ENCODE measurements at regions not wholly inside any gene's neighbourhood (a gene's known extent, or its start where the extent isn't known, plus 50 kb on each side); places are given as distances from the start of the nearest gene placed in this dataset.

DNA sequence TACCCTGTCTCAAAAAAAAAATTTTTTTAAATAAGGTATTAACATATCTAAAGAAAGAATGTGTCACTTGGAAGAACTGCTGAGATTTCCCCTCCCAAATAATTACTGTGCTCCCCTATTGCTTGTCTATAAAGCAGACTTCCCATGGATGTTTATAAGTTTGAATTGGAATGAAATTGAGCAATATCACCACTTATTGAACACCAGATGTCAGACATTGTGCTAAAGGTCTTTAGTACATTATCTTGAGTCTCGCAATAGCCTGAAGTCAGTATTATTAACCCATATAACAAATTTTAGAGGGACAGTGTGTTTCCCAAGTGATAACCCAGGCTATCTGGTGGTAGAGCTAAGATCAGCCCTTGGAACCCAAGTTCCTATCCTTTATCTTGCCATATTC is 69.0 kb upstream of the EPCAM start:
- Histone ChIP-seq H3K9me3 (replicated peaks in 1 of 3) (no peaks in the 10 kb centered on the region), H3K4me3 (no peak overlapping the region), H3K36me3 (replicated peaks in 1 of 2) (no peaks in the 10 kb centered on the region), H3K27ac (peak overlapping the region in 1 of 5 donors; percentile 4), H3K27me3 (no peaks in the 10 kb centered on the region), H3K4me1 (replicated peaks in 1 of 2) (peaks cover 0 to 12% of the 10 kb centered on the region in 2 donors)
- intact Hi-C loops (cut with DNase I), result no loop called here
- DNase-seq, result no peak
- TF ChIP-seq, protein P1, sequence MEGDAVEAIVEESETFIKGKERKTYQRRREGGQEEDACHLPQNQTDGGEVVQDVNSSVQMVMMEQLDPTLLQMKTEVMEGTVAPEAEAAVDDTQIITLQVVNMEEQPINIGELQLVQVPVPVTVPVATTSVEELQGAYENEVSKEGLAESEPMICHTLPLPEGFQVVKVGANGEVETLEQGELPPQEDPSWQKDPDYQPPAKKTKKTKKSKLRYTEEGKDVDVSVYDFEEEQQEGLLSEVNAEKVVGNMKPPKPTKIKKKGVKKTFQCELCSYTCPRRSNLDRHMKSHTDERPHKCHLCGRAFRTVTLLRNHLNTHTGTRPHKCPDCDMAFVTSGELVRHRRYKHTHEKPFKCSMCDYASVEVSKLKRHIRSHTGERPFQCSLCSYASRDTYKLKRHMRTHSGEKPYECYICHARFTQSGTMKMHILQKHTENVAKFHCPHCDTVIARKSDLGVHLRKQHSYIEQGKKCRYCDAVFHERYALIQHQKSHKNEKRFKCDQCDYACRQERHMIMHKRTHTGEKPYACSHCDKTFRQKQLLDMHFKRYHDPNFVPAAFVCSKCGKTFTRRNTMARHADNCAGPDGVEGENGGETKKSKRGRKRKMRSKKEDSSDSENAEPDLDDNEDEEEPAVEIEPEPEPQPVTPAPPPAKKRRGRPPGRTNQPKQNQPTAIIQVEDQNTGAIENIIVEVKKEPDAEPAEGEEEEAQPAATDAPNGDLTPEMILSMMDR (IDR thresholded peaks at IDR 0.05), result no peak
- TF ChIP-seq POLR2A (IDR thresholded peaks at IDR 0.05), result no peak
- WGBS, 4 donors, result 82 to 88% (median 87%) methylated on average over 1 of the region's 1 CpG

GRCh38 chr2:47299555-47299954 is 69.6 kb upstream of the EPCAM start:
- no peak overlapping the region for H3K27ac ChIP-seq
- WGBS, 4 donors, result 69 to 84% (median 82%) methylated on average over 9 of the region's 9 CpGs
- H3K9me3 ChIP-seq (replicated peaks in 1 of 3), result no peaks in the 10 kb centered on the region
- H3K36me3 ChIP-seq (replicated peaks in 1 of 2), result no peaks in the 10 kb centered on the region
- H3K4me3 ChIP-seq, result no peak overlapping the region
- H3K4me1 ChIP-seq (replicated peaks in 1 of 2), result peaks cover 0 to 12% of the 10 kb centered on the region in 2 donors
- no peaks in the 10 kb centered on the region for H3K27me3 ChIP-seq
- TF ChIP-seq, protein P1 (IDR thresholded peaks at IDR 0.05), result no peak
- no peak for TF ChIP-seq POLR2A (IDR thresholded peaks at IDR 0.05)
- intact Hi-C loops (cut with DNase I), result no loop called here
- DNase-seq, result peak in 4 of 7 donors; percentile 25 to 45 (median 39)

DNA sequence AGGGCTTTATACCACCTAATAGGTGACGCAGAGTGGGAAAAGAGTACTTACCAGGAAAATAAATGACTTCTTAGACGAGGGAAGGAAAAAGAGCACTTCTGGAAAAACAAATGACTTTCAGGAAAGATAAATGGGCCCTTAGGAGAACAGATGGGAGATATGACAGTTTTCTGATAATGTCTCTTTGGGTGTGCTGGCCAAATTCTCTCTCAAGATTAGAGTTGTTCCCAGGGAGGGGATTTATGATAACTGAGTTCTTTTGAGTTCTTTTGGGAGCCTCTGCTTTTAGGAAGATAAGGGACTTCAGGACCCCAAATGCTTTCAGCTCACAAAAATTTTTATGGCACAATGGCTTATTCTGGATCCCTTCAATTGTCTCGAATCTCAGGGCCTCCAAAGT is 70.3 kb upstream of the EPCAM start:
- no peak for DNase-seq
- 69 to 77% (median 72%) methylated on average over 3 of the region's 3 CpGs for WGBS, 4 donors
- no peak for TF ChIP-seq POLR2A (IDR thresholded peaks at IDR 0.05)
- TF ChIP-seq, protein P1 (IDR thresholded peaks at IDR 0.05), result no peak
- H3K27ac ChIP-seq, result no peak overlapping the region
- no peaks in the 10 kb centered on the region for H3K27me3 ChIP-seq
- H3K4me1 ChIP-seq (replicated peaks in 1 of 2), result peaks cover 0 to 8% of the 10 kb centered on the region in 2 donors
- H3K36me3 ChIP-seq (replicated peaks in 1 of 2), result no peaks in the 10 kb centered on the region
- no peak overlapping the region for H3K4me3 ChIP-seq
- H3K9me3 ChIP-seq (replicated peaks in 1 of 3), result no peaks in the 10 kb centered on the region
- intact Hi-C loops (cut with DNase I), result no loop called here

DNA sequence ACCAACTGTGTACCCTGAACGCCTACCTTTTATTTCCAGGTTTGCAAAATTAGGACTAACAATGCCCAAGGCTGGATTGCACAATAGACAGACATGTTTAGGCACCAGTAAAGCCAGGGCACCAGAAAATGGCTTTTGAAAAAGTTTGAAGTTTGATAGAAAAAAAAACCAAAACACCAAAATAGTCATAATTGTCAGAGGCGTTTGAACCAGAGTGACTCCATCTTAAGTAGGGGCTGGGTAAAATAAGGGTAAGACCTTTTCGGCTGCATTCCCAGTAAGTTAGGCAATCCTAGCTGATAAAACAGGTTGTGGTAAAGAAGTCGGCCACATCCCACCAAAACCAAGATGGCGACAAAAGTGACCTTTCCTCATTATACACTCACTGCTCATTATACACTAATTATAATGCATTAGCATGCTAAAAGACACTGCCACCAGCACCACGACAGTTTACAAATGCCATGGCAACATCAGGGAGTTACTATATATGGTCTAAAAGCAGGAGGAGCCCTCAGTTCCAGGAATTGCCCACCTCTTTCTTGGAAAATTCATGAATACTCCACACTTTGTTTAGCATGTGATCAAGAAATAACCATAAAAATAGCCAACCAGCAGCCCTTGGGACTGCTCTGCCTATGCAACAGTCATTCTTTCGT is 71.2 kb upstream of the EPCAM start:
- 84 to 92% (median 89%) methylated on average over 7 of the region's 7 CpGs for WGBS, 4 donors
- no peaks in the 10 kb centered on the region for H3K36me3 ChIP-seq (replicated peaks in 1 of 2)
- DNase-seq, result no peak
- no peaks in the 10 kb centered on the region for H3K9me3 ChIP-seq (replicated peaks in 1 of 3)
- H3K4me3 ChIP-seq, result no peak overlapping the region
- intact Hi-C loops (cut with DNase I), result no loop called here
- H3K4me1 ChIP-seq (replicated peaks in 1 of 2), result no peaks in the 10 kb centered on the region
- no peak overlapping the region for H3K27ac ChIP-seq
- TF ChIP-seq, protein P1 (IDR thresholded peaks at IDR 0.05), result no peak
- TF ChIP-seq POLR2A (IDR thresholded peaks at IDR 0.05), result no peak
- no peaks in the 10 kb centered on the region for H3K27me3 ChIP-seq

Measured in adrenal gland (tissue), 9 donors.